SJCRH30 (cell line): ENCODE measurements at regions not wholly inside any gene's neighbourhood (a gene's known extent, or its start where the extent isn't known, plus 50 kb on each side); places are given as distances from the start of the nearest gene placed in this dataset.

Experiments used
- DNase-seq, 2 experiments: peaks; one replicate each; pipeline ENCODE4 v3.0.0-alpha.2; 2015 to 2020
- H3K27ac ChIP-seq: fragments of 250-450 bp; sonication (Bioruptor Pico); 2 replicates; pipeline ENCODE4 v1.5.1; 2020; ENCODE audit warnings: mild to moderate bottlenecking, moderate library complexity
- H3K27me3 ChIP-seq: fragments of 250-450 bp; sonication (Bioruptor Pico); 2 replicates; pipeline ENCODE4 v1.5.1; 2020; ENCODE audit warnings: mild to moderate bottlenecking, moderate library complexity
- H3K36me3 ChIP-seq: fragments of 250-450 bp; sonication (Bioruptor Pico); 2 replicates; pipeline ENCODE4 v1.5.1; 2020; ENCODE audit warnings: mild to moderate bottlenecking, moderate library complexity
- H3K4me1 ChIP-seq: fragments of 250-450 bp; sonication (Bioruptor Pico); 2 replicates; pipeline ENCODE4 v1.5.1; 2020; ENCODE audit warnings: mild to moderate bottlenecking, moderate library complexity
- H3K4me3 ChIP-seq: fragments of 250-450 bp; sonication (Bioruptor Pico); 2 replicates; pipeline ENCODE4 v1.5.1; 2020; ENCODE audit warnings: mild to moderate bottlenecking, moderate library complexity
- H3K9me3 ChIP-seq: fragments of 250-450 bp; sonication (Bioruptor Pico); replicated peaks from 2 replicates; pipeline ENCODE4 v1.5.1; 2020; ENCODE audit warnings: mild to moderate bottlenecking, moderate library complexity

DNA sequence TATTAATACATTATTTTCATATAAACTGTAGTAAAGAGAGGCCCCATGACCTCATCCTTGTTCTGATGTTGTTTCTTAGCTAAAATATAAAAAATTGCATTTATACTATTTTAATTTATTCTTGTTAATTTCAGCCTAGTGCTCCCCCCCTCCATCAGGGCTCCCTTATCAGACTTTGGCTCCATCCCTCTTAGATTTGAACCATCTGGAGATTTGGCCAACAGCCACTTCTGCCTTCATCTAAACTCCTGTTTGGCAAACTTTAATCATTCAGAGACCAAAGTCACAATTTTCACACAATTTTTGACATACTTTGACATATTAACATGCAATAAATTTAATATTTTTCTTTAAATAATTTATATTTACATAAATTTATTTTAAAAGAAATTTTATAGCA, 569.3 kb downstream of the TDRD15 start:
- DNase-seq, result no peak
- Histone ChIP-seq H3K4me3 (no peak overlapping the region), H3K27me3 (no peaks in the 10 kb centered on the region; the same call in 1 of the 2 replicates), H3K9me3 (no peaks in the 10 kb centered on the region), H3K27ac (no peak overlapping the region), H3K36me3 (no peaks in the 10 kb centered on the region), H3K4me1 (no peaks in the 10 kb centered on the region)

DNA sequence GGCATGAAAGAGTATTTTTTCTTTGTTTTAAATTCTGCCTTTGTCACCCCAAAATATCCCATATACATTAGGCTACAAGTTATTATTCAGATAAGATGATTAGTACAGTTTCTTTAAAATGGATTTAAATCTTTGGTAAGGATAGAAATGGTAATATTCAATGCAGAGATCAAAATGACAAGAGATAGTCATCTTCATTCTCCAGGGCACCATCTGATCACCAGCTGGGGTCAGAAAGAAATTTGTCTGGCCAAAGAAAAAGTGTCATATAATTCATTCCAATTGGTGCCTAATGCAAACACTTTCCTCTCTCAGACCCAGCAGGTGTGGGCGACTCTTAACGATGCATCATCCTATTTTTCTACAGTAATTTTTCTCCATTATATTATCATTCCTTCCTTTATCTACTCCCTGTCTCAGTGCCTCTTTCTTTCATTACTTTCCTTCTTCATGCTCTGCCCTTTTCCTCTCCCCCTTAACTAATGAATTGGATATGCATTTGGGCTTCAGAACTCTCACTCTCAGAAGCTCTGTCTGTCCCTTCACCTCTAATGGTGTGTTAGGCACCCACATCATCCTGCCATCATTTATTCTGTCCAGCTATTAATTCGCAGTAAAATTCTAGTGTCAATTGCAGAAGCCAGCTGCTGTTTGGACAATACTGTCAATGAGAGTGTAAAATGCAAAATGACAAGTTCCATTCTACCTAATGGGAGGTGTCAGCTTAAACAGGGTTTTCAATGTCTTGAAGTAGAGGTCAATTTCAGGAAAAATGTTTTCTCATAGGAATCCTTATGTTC, 570.5 kb downstream of the TDRD15 start:
- no peak overlapping the region for H3K27ac ChIP-seq
- no peak for DNase-seq
- H3K36me3 ChIP-seq, result no peaks in the 10 kb centered on the region
- no peaks in the 10 kb centered on the region for H3K4me1 ChIP-seq
- H3K9me3 ChIP-seq, result no peaks in the 10 kb centered on the region
- no peaks in the 10 kb centered on the region; the same call in 1 of the 2 replicates for H3K27me3 ChIP-seq
- H3K4me3 ChIP-seq, result no peak overlapping the region

DNA sequence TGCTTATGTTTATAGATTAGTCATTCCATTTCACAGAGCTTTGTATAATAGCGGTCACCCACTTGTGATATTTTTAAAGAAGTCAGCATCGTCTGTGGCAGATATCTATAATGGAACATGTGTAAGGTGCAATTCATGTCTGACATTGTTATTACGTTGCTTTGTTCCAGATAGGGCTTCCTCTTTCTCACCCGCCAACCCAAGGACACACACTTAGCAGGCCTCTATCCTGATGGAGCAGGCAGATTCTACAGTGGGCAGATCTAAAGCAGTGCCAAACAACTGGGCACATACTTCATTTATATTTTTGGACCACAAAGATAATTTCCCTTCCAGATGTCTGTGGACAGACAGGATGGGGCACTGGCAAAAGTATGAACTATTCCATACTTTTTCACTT, 573.1 kb downstream of the TDRD15 start:
- Histone ChIP-seq H3K27ac (no peak overlapping the region), H3K9me3 (no peaks in the 10 kb centered on the region), H3K36me3 (no peaks in the 10 kb centered on the region), H3K27me3 (no peaks in the 10 kb centered on the region; the same call in 1 of the 2 replicates), H3K4me1 (no peaks in the 10 kb centered on the region), H3K4me3 (no peak overlapping the region)
- DNase-seq, result no peak

DNA sequence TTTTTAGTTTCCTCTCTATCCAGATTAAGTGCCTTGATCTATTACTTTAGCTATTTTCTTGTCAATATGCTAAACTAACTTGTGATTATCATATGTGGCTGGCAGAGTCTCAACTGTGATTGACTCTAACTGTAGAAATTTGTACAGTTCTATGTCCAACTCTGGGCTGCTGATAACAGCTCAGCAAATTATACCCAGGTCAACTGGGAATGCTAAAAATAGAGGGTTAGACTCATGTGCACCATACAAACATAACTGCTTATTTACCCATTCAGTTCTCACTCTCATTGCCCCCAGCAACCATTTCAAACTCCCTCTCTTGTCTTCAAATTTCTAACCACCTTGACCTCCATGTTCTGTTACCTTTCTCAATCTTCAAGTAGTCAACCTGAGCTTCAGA, 576.9 kb downstream of the TDRD15 start:
- H3K36me3 ChIP-seq, result no peaks in the 10 kb centered on the region
- no peak overlapping the region for H3K27ac ChIP-seq
- no peak for DNase-seq
- H3K27me3 ChIP-seq, result no peaks in the 10 kb centered on the region; the same call in 1 of the 2 replicates
- H3K4me3 ChIP-seq, result no peak overlapping the region
- no peaks in the 10 kb centered on the region for H3K9me3 ChIP-seq
- no peaks in the 10 kb centered on the region for H3K4me1 ChIP-seq

DNA sequence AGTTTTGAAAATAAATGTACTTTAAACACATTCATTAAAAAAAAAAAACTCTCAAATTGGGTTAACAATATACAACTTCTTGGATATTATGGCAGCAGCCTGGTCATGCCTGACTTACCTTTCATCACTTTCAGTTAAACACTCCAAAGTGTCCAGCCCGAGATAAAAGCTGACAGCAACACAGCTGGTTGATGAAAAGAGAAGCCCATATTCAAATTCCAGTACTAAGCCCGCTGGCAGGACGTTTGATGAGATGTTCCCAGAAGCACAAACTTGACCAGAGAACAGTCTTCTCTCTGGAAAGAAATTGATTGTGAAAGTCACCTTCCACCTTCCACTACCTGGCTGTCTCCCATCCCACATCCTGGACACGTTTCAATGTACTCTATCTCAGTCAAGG, 586.3 kb downstream of the TDRD15 start:
- no peak for DNase-seq
- Histone ChIP-seq H3K9me3 (no peaks in the 10 kb centered on the region), H3K36me3 (no peaks in the 10 kb centered on the region), H3K4me3 (no peak overlapping the region), H3K4me1 (no peaks in the 10 kb centered on the region), H3K27me3 (no peaks in the 10 kb centered on the region; the same call in 1 of the 2 replicates), H3K27ac (no peak overlapping the region)

DNA sequence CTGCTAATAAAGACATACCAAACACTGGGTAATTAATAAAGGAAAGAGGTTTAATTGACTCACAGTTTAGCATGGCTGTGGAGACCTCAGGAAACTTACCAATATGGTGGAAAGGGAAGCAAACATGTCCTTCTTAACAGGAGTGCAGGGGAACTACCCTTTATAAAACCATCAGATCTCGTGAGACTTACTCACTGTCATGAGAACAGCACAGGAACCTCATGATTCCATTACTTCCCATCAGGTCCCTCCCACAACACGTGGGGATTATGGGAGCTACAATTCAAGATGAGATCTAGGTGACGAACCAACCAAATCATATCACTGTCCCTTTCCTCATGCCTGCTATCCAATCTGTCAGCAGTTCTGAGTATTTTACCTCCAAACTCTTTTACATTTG, 586.7 kb downstream of the TDRD15 start:
- H3K9me3 ChIP-seq, result no peaks in the 10 kb centered on the region
- H3K36me3 ChIP-seq, result no peaks in the 10 kb centered on the region
- DNase-seq, result no peak
- H3K4me1 ChIP-seq, result no peaks in the 10 kb centered on the region
- no peaks in the 10 kb centered on the region; the same call in 1 of the 2 replicates for H3K27me3 ChIP-seq
- H3K27ac ChIP-seq, result no peak overlapping the region
- no peak overlapping the region for H3K4me3 ChIP-seq

DNA sequence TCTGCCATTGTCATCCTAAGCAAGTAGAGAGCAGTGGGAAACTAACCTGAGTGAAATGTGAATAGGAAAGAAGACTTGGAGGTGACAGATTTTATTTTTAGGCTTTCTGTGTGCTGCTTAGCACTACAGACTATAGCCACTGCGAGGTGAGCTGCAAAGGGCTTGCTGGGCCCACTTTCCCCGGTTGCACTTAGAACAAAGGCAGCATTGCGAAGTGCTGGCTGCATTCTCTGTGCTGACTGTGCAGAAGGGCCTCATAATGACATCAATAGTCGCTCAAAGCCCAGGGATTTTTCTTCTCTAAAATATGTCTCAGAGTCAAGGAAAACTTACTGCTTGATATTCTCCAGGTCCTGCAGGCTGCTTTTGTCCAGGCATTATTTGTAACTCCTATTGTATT, 592.1 kb downstream of the TDRD15 start:
- no peaks in the 10 kb centered on the region for H3K9me3 ChIP-seq
- no peaks in the 10 kb centered on the region for H3K36me3 ChIP-seq
- no peaks in the 10 kb centered on the region for H3K4me1 ChIP-seq
- no peak overlapping the region for H3K27ac ChIP-seq
- H3K27me3 ChIP-seq, result no peaks in the 10 kb centered on the region
- H3K4me3 ChIP-seq, result no peak overlapping the region
- DNase-seq, result no peak

DNA sequence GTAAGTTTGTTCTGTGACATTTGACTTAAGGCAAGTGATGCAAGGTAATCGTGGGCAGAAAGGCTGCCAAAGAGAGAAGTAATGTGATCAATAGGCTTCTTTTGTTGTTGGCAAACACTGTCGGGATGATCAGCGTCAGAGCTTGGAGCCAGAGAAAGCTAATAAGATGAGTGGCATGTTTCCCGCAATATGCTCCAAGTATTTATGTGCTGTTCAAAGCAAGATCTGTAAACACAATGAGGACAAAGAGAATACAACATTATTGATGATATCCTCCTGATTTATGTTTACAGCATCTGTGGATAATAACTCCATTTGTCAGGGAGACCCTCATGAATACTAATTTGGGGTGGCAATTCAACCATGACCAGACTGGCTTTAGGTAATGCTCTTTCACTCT, 603.3 kb downstream of the TDRD15 start:
- H3K4me3 ChIP-seq, result no peak overlapping the region
- H3K9me3 ChIP-seq, result no peaks in the 10 kb centered on the region
- H3K27ac ChIP-seq, result no peak overlapping the region
- no peak for DNase-seq
- no peaks in the 10 kb centered on the region for H3K36me3 ChIP-seq
- no peaks in the 10 kb centered on the region for H3K4me1 ChIP-seq
- H3K27me3 ChIP-seq, result no peaks in the 10 kb centered on the region

DNA sequence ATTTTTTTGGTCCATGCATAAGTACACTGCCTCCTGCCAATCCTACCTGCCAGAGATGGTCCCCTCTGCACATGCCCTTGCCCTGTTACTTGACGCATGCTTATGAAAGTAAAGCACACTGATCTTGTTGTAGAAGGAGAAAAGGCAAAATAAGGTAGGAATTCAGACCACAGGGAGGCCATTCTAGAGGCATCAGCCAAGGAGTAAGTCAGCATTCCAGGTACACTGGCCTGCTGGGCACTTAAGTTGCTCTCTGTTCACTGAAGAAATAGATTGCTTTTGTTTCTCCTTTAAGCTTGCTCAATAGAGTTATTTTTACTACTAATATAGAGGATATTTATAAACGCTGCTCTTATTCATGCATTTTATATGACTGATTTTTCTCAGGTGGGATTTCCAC, 604.4 kb downstream of the TDRD15 start:
- Histone ChIP-seq H3K27me3 (no peaks in the 10 kb centered on the region), H3K36me3 (no peaks in the 10 kb centered on the region), H3K4me1 (no peaks in the 10 kb centered on the region), H3K9me3 (no peaks in the 10 kb centered on the region), H3K27ac (no peak overlapping the region), H3K4me3 (no peak overlapping the region)
- no peak for DNase-seq

DNA sequence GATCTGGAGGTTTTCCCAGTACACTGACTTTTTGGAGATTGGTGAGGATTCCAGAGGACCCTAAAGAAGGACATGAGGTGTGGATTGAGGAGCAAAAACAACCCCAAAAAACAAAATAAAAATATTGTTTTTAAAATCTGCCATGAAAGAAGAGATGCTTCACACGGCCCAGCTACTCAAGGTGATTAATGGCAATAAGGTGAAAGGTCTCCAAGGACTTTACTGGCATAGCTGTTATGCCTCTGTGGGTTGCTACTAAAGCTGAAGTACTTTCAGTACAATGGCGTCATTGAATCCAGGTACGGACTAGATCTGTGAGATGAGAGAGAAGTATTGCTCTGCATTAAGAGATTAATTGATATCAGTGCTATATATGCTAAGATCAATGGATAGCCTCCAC, 606.4 kb downstream of the TDRD15 start:
- Histone ChIP-seq H3K4me3 (no peak overlapping the region), H3K9me3 (no peaks in the 10 kb centered on the region), H3K36me3 (no peaks in the 10 kb centered on the region), H3K4me1 (no peaks in the 10 kb centered on the region), H3K27me3 (no peaks in the 10 kb centered on the region), H3K27ac (no peak overlapping the region)
- no peak for DNase-seq

DNA sequence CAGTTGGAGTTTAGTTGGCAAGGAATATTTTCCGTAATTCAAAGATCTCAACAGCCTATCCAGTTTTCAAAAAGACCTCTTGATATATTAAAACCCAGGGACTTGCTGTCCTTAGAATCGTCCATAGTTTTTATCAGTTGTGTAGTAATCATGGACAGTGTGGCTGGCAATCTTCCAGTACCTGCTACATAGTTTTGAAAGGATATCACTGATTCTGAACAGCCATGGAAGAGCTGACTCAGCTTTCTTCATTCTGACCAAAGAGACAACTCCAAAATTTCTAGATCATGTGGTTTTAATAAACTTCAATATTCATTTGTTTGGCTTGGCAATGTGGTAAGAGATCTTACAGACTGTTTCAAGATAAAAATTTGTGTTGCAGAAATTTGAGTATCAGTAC, 616.7 kb downstream of the TDRD15 start:
- no peak for DNase-seq
- Histone ChIP-seq H3K27ac (no peak overlapping the region), H3K4me3 (no peak overlapping the region), H3K9me3 (no peaks in the 10 kb centered on the region), H3K27me3 (no peaks in the 10 kb centered on the region; the same call in 1 of the 2 replicates), H3K36me3 (no peaks in the 10 kb centered on the region), H3K4me1 (no peaks in the 10 kb centered on the region)

DNA sequence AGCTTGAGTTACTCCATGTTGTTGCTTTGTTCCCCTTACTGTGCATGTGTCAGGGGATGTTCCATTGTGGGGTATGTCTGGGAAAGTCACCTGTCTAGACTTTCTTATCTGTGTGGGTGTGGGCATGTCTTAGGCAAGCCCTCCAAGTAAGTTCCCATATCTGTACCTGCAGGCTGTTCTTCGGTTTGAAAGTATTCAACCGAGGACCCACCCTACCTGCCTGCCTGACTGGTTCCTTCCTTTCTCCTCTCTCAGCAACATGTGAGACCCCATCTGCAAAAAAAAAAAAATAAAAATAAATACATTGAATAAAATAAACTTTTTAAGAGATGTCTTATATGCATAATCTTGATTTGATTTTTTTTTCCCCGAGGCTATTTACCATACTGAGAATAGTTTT, 622.7 kb downstream of the TDRD15 start:
- H3K4me3 ChIP-seq, result no peak overlapping the region
- no peaks in the 10 kb centered on the region for H3K4me1 ChIP-seq
- no peaks in the 10 kb centered on the region for H3K36me3 ChIP-seq
- no peak for DNase-seq
- no peak overlapping the region for H3K27ac ChIP-seq
- H3K9me3 ChIP-seq, result no peaks in the 10 kb centered on the region
- no peaks in the 10 kb centered on the region for H3K27me3 ChIP-seq

DNA sequence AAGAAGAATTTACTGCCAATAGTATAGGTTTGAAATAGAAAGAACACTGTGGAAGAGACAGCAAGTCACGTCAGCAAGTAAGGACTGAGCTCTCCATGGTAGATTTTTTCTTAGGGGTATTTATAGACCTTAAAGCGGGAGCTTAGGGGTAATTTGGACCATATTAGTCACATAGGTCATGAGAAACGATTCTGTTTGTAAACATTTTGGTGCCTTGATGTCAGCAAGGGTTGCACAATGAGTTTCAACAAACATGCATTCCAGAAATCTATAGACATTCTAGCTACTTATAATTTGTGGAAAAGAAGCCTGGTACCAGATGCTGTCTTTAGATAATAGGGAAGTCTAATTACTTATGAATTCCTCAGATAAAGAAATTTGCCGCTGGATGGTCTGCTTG, 624.7 kb downstream of the TDRD15 start:
- no peaks in the 10 kb centered on the region for H3K9me3 ChIP-seq
- DNase-seq, result no peak
- H3K27ac ChIP-seq, result no peak overlapping the region
- no peaks in the 10 kb centered on the region for H3K27me3 ChIP-seq
- H3K4me3 ChIP-seq, result no peak overlapping the region
- no peaks in the 10 kb centered on the region for H3K4me1 ChIP-seq
- no peaks in the 10 kb centered on the region for H3K36me3 ChIP-seq

DNA sequence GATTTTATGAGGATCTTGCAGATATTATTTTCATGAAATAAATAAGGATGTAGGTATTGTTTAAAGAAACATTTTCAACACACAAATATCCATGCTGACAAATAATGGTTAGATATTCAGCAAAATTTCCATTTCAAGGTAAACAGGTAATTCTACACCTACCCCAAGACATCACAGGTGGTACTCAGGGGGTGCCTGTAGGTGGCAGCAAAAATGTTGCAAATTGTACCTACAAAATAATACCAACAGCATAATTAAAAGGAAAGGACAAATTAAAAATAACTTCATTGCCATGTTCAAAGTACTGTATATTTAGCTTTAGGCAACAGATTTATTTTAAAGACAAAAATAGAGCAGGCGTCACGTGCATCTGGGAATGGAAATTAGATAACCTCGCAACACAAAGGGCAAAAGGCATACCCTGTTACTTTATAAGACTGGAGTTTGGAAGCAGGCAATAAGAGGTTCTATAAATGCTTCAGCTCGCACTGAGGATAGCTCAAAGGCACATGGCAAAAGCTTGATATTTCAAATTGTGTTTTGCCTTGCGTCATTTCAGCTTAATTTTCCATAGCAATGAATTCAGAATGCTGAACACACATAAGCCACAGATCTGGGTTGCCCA, 630.5 kb downstream of the TDRD15 start:
- Histone ChIP-seq H3K4me3 (no peak overlapping the region), H3K36me3 (no peaks in the 10 kb centered on the region), H3K27me3 (0 out of 2 replicates have a peak, but pooled peaks cover 3% of the 10 kb centered on the region), H3K9me3 (no peaks in the 10 kb centered on the region), H3K27ac (no peak overlapping the region), H3K4me1 (no peaks in the 10 kb centered on the region)
- DNase-seq, result no peak

DNA sequence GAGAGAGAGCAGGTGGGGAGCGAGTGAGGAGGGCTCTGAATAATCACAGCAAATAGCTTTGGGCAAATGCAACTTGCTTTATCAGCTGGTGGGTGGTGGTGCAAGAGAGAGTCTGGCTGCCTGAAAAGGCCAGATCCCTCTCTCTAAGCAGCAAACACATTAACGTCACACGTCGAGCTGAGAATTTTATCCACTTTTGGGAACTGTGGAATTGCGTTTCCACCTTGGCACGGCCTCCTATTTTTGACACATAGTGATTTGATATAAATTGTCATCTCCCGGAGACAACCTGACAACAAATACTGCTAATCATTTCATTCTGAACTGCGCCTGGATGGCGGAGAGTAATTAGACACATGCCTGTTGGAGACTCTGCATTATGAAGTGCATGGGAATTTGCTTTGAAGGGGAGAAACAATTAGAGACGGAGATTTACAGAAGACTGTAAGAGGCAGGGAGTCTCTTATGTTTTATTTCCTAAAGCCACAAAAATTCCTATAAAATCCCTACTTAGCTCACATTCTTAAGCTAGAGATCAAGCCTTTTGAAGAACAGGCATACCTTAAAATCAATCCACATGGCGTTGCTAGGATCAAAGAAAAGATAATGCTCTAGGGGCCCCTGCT, 634.1 kb downstream of the TDRD15 start:
- peak; percentile 26 to 28 for DNase-seq
- 0 out of 2 replicates have a peak, but pooled peaks cover 3% of the 10 kb centered on the region for H3K27me3 ChIP-seq
- no peaks in the 10 kb centered on the region for H3K9me3 ChIP-seq
- H3K27ac ChIP-seq, result no peak overlapping the region
- H3K36me3 ChIP-seq, result no peaks in the 10 kb centered on the region
- no peaks in the 10 kb centered on the region for H3K4me1 ChIP-seq
- no peak overlapping the region for H3K4me3 ChIP-seq
